H1 (cell line): ENCODE measurements at regions not wholly inside any gene's neighbourhood (a gene's known extent, or its start where the extent isn't known, plus 50 kb on each side); places are given as distances from the start of the nearest gene placed in this dataset.

ENCODE experiments used
- CHD2 ChIP-seq: IDR thresholded peaks from 2 replicates; pipeline ENCODE4 v1.6.1; 2012; ENCODE audit warnings: low read length, improper control_type of control experiment
- KDM4A ChIP-seq: IDR thresholded peaks from one replicate; pipeline ENCODE4 v1.7.1; 2012; ENCODE audit warnings: low read depth, mild to moderate bottlenecking, moderate library complexity, low read length, inconsistent platforms; ENCODE audit not compliant: severe bottlenecking
- MAX ChIP-seq: IDR thresholded peaks from 2 replicates; pipeline ENCODE4 v1.6.1; 2012; ENCODE audit warnings: inconsistent platforms
- SRF ChIP-seq: IDR thresholded peaks from 2 replicates; pipeline ENCODE4 v1.6.1; 2011; ENCODE audit warnings: mild to moderate bottlenecking, low read depth, low read length, moderate library complexity

GRCh38 chr6:40274058-40274457 is 313.1 kb downstream of the LRFN2 start (continued):
- TF ChIP-seq KDM4A (no peak), CHD2 (no peak), MAX (no peak), SRF (no peak)
